Trophoblast cell (in vitro differentiated cells and primary cell): ENCODE measurements at regions not wholly inside any gene's neighbourhood (a gene's known extent, or its start where the extent isn't known, plus 50 kb on each side); places are given as distances from the start of the nearest gene placed in this dataset.

Source experiments
- DNase-seq, 2 donors: peaks; one replicate each; pipeline ENCODE4 v3.0.0-alpha.2; 2016
- H2AFZ ChIP-seq: 2 replicates; pipeline ENCODE4 v1.6.1; 2013; ENCODE audit warnings: low read length, moderate library complexity, mild to moderate bottlenecking; ENCODE audit not compliant: insufficient read depth, poor library complexity
- H2AK5ac ChIP-seq: 2 replicates; pipeline ENCODE4 v1.6.1; 2013; ENCODE audit warnings: mild to moderate bottlenecking, low read length
- H2BK120ac ChIP-seq: 2 replicates; pipeline ENCODE4 v1.6.1; 2013; ENCODE audit warnings: low read length, mild to moderate bottlenecking, moderate library complexity; ENCODE audit not compliant: insufficient read depth, poor library complexity
- H2BK12ac ChIP-seq: 2 replicates; pipeline ENCODE4 v1.6.1; 2013; ENCODE audit warnings: mild to moderate bottlenecking, low read length, moderate library complexity
- H2BK5ac ChIP-seq: 2 replicates; pipeline ENCODE4 v1.6.1; 2013; ENCODE audit warnings: low read length, low read depth, moderate library complexity, mild to moderate bottlenecking; ENCODE audit not compliant: poor library complexity
- H3K14ac ChIP-seq: 2 replicates; pipeline ENCODE4 v1.6.1; 2013; ENCODE audit warnings: mild to moderate bottlenecking, low read length
- H3K18ac ChIP-seq: 2 replicates; pipeline ENCODE4 v1.6.1; 2013; ENCODE audit warnings: mild to moderate bottlenecking, low read length
- H3K23ac ChIP-seq: 2 replicates; pipeline ENCODE4 v1.6.1; 2013; ENCODE audit warnings: low read length
- H3K27ac ChIP-seq: 2 replicates; pipeline ENCODE4 v1.5.1; 2013; ENCODE audit warnings: low read depth, mild to moderate bottlenecking, inconsistent platforms, low read length, moderate library complexity
- H3K27me3 ChIP-seq: 2 replicates; pipeline ENCODE4 v1.6.1; 2013; ENCODE audit warnings: inconsistent platforms, mild to moderate bottlenecking, low read length, moderate library complexity; ENCODE audit not compliant: insufficient read depth
- H3K36me3 ChIP-seq, 2 experiments: 1 replicate in 1 of 2; 2 replicates in 1 of 2; pipeline ENCODE4 v1.6.1; 2013; ENCODE audit warnings: low read length in 2 of 2, mild to moderate bottlenecking in 2 of 2, moderate library complexity in 1 of 2; ENCODE audit not compliant: insufficient read depth in 2 of 2, control insufficient read depth in 1 of 2
- H3K4ac ChIP-seq: 2 replicates; pipeline ENCODE4 v1.6.1; 2013; ENCODE audit warnings: low read depth, mild to moderate bottlenecking, low read length, moderate library complexity
- H3K4me1 ChIP-seq, 2 experiments: 1 replicate in 1 of 2; 2 replicates in 1 of 2; pipeline ENCODE4 v1.6.1; 2013; ENCODE audit warnings: low read length in 2 of 2, mild to moderate bottlenecking in 2 of 2, moderate library complexity in 1 of 2; ENCODE audit not compliant: insufficient read depth in 2 of 2, control insufficient read depth in 1 of 2
- H3K4me2 ChIP-seq: 2 replicates; pipeline ENCODE4 v1.6.1; 2013; ENCODE audit warnings: inconsistent platforms, mild to moderate bottlenecking, low read length, moderate library complexity
- H3K4me3 ChIP-seq: 2 replicates; pipeline ENCODE4 v1.5.1; 2013; ENCODE audit warnings: mild to moderate bottlenecking, low read depth, low read length, inconsistent platforms
- H3K79me1 ChIP-seq: one replicate; pipeline ENCODE4 v1.6.1; 2013; ENCODE audit warnings: low read length
- H3K79me2 ChIP-seq: 2 replicates; pipeline ENCODE4 v1.6.1; 2013; ENCODE audit warnings: low read length, mild to moderate bottlenecking; ENCODE audit not compliant: control insufficient read depth, insufficient read depth, poor library complexity
- H3K9ac ChIP-seq: 2 replicates; pipeline ENCODE4 v1.6.1; 2013; ENCODE audit warnings: mild to moderate bottlenecking, low read length
- H3K9me3 ChIP-seq: 2 replicates; pipeline ENCODE4 v1.6.1; 2013; ENCODE audit warnings: low read depth, mild to moderate bottlenecking, control low read depth, inconsistent platforms, low read length; ENCODE audit not compliant: insufficient read depth
- H4K12ac ChIP-seq: 2 replicates; pipeline ENCODE4 v1.6.1; 2013; ENCODE audit warnings: low read depth, mild to moderate bottlenecking, low read length, moderate library complexity
- H4K8ac ChIP-seq: 2 replicates; pipeline ENCODE4 v1.6.1; 2013; ENCODE audit warnings: low read depth, mild to moderate bottlenecking, low read length, moderate library complexity
- H4K91ac ChIP-seq: one replicate; pipeline ENCODE4 v1.6.1; 2013; ENCODE audit warnings: low read depth, mild to moderate bottlenecking, low read length, moderate library complexity
- WGBS: extraction: QIAGEN DNeasy Blood & Tissue Kit; methylation state at CpG from one replicate; pipeline ENCODE4 v1.1.7; 2013; ENCODE audit warnings: missing lambda C conversion rate; ENCODE audit not compliant: insufficient read length, insufficient coverage; ENCODE audit errors: extremely low coverage; 5-methylcytosine and 5-hydroxymethylcytosine counted together

DNA sequence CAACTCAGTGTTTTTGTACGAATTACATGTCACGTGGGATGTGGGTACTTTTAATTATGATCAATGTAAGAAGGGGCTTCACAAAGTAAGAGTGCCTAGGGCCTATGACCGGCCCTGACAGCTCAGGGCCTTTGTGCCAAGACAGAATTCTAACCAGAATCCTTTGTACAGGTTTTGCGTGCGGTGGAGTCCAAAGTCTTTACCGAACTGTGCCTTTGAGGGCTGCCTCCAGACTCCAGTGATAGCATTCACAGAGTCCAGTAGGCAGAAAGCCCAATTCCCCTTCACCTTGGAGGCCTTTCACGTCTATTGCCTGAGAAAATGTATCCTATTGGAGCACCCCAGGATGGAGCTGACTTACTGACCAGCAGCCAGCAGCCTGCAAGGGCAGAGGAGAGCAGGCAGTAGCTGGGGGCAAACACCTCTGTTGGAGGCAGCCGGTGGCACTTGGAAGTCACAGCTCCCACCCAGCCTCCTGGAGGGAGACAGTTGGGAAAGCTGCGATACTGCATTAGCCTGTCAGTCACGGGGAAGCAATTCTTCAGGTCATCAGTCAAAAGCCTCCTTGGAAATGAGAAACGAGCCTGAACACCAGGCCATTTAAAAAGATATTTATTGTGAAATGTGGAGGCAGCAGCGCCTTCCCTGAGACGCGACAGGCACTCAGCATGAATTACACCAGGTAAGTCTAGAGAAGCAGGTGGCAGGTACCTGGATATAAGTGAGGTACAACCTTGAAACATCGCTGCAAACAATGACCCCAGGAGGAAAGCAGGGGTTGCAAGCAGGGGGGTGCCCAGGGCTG, 98.1 kb upstream of the CDYL2 start:
- Histone ChIP-seq H3K9me3 (no peaks in the 10 kb centered on the region), H4K8ac (no peak overlapping the region), H4K12ac (no peak overlapping the region), H2BK5ac (no peak overlapping the region), H3K36me3 (no peaks in the 10 kb centered on the region), H3K79me1 (no peaks in the 10 kb centered on the region), H3K14ac (no peak overlapping the region), H3K18ac (no peak overlapping the region), H3K9ac (no peak overlapping the region), H3K27ac (no peak overlapping the region), H2BK120ac (no peak overlapping the region), H3K79me2 (no peaks in the 10 kb centered on the region), H2AK5ac (no peak overlapping the region), H3K4me3 (no peak overlapping the region), H2AFZ (no peak overlapping the region), H3K4me2 (no peak overlapping the region), H3K4ac (no peak overlapping the region), H4K91ac (no peak overlapping the region), H2BK12ac (no peak overlapping the region), H3K23ac (no peak overlapping the region), H3K27me3 (no peaks in the 10 kb centered on the region), H3K4me1 (no peaks in the 10 kb centered on the region)
- WGBS = no CpG with 5 or more reads among the region's 15 CpGs
- DNase-seq = no peak

DNA sequence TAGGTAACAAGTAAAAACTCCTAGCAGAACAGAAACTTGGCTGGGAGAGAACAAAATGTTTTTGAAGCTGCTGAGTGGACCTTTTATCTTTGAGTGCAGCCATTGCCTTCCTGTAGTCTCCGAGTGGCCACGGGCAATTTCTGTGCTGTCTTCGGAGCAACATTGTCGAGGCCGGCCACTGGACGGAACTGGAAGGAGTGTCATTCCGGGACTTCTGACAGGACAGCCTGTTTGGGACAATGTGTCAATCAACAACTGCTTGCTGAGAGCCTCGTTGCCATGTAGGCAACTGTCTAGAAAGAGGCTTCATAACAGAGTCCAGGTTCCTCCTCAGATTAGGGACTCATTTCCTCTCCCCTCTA, 96.2 kb upstream of the CDYL2 start:
- H2BK120ac ChIP-seq = no peak overlapping the region
- H4K8ac ChIP-seq = no peak overlapping the region
- no peak overlapping the region for H3K4ac ChIP-seq
- H4K91ac ChIP-seq = no peak overlapping the region
- no peak overlapping the region for H3K27ac ChIP-seq
- H4K12ac ChIP-seq = no peak overlapping the region
- no peak overlapping the region for H2AK5ac ChIP-seq
- H3K4me1 ChIP-seq = no peaks in the 10 kb centered on the region
- WGBS = no CpG with 5 or more reads among the region's 8 CpGs
- no peak for DNase-seq
- H2BK5ac ChIP-seq = no peak overlapping the region
- H3K79me1 ChIP-seq = no peaks in the 10 kb centered on the region
- no peak overlapping the region for H3K14ac ChIP-seq
- no peaks in the 10 kb centered on the region for H3K9me3 ChIP-seq
- no peak overlapping the region for H3K9ac ChIP-seq
- no peak overlapping the region for H2AFZ ChIP-seq
- H3K27me3 ChIP-seq = no peaks in the 10 kb centered on the region
- no peaks in the 10 kb centered on the region for H3K36me3 ChIP-seq
- H3K23ac ChIP-seq = no peak overlapping the region
- H3K4me3 ChIP-seq = no peak overlapping the region
- H3K79me2 ChIP-seq = no peaks in the 10 kb centered on the region
- H3K4me2 ChIP-seq = no peak overlapping the region
- H2BK12ac ChIP-seq = no peak overlapping the region
- H3K18ac ChIP-seq = no peak overlapping the region

DNA sequence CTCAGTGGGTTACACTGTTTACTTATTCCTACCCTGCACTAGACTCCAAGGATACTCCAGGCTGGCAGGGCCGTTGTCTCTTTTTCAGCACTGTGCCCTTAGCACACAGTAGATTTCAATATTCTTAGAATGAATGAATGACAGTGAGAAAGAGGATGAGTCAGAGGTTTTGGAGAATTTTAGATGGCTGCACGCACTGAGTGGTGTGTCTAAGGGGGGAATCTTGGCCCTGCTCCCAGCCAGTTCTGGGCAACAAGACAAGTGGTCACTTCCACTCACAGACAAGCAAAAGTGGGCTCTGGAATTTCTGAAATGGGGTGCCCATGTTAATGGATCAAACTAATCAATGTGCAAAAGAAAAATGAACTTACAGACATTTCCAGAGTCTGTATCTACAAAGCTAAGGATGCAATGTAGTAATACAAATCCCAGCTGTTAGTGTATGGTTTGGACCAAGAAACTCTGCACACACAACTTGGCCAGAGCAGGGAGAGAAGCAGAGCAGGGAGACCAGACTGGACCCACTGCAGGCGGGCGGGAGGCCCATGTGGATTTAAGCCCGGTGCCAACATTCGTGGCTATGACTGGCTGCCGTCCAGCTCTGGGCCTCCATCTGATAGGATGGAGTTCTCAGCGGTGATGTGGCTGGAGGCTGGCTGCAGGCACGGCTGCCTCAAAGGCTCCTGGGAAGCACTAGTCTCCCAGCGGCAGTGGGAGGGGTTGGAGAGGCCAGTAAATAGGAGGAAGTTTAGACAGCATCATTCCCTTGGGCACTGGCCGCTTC, 95.6 kb upstream of the CDYL2 start:
- Histone ChIP-seq H3K23ac (no peak overlapping the region), H3K9ac (no peak overlapping the region), H3K79me2 (no peaks in the 10 kb centered on the region), H4K12ac (no peak overlapping the region), H2BK5ac (no peak overlapping the region), H3K4me3 (no peak overlapping the region), H3K18ac (no peak overlapping the region), H2BK120ac (no peak overlapping the region), H2BK12ac (no peak overlapping the region), H3K9me3 (no peaks in the 10 kb centered on the region), H2AK5ac (no peak overlapping the region), H2AFZ (no peak overlapping the region), H3K4me2 (no peak overlapping the region), H4K91ac (no peak overlapping the region), H3K4me1 (no peaks in the 10 kb centered on the region), H3K27me3 (no peaks in the 10 kb centered on the region), H3K4ac (no peak overlapping the region), H3K27ac (no peak overlapping the region), H3K36me3 (no peaks in the 10 kb centered on the region), H3K79me1 (no peaks in the 10 kb centered on the region), H3K14ac (no peak overlapping the region), H4K8ac (no peak overlapping the region)
- peak; percentile 32 to 57 for DNase-seq
- WGBS = no CpG with 5 or more reads among the region's 11 CpGs

GRCh38 chr16:80896776-80897175, 92.4 kb upstream of the CDYL2 start:
- DNase-seq = no peak
- H3K4me1 ChIP-seq = no peaks in the 10 kb centered on the region
- no CpG with 5 or more reads among the region's 5 CpGs for WGBS

More at GRCh38 chr16:80896776-80897175, 92.4 kb upstream of the CDYL2 start:
- H3K27me3 ChIP-seq = no peaks in the 10 kb centered on the region
- no peak overlapping the region for H3K4me2 ChIP-seq
- H3K27ac ChIP-seq = no peak overlapping the region
- no peak overlapping the region for H2AFZ ChIP-seq
- H2BK120ac ChIP-seq = no peak overlapping the region
- H3K18ac ChIP-seq = no peak overlapping the region
- no peak overlapping the region for H4K8ac ChIP-seq
- H3K4me3 ChIP-seq = no peak overlapping the region
- H3K9me3 ChIP-seq = no peaks in the 10 kb centered on the region
- H3K14ac ChIP-seq = no peak overlapping the region
- no peak overlapping the region for H4K91ac ChIP-seq
- no peak overlapping the region for H3K4ac ChIP-seq
- H3K23ac ChIP-seq = no peak overlapping the region
- H2BK12ac ChIP-seq = no peak overlapping the region
- no peak overlapping the region for H3K9ac ChIP-seq
- no peaks in the 10 kb centered on the region for H3K79me2 ChIP-seq
- no peak overlapping the region for H4K12ac ChIP-seq
- no peaks in the 10 kb centered on the region for H3K79me1 ChIP-seq
- no peaks in the 10 kb centered on the region for H3K36me3 ChIP-seq
- H2AK5ac ChIP-seq = no peak overlapping the region
- no peak overlapping the region for H2BK5ac ChIP-seq
